Suprapubic skin (tissue), 4 donors: ENCODE measurements at regions not wholly inside any gene's neighbourhood (a gene's known extent, or its start where the extent isn't known, plus 50 kb on each side); places are given as distances from the start of the nearest gene placed in this dataset.
"Not testable (repeated sequence)": the region's sequence is repeated elsewhere in the genome, so short reads cannot be mapped to it uniquely, and the experiment has no call there.

ENCODE experiments used
- DNase-seq, 2 donors: peaks; one replicate each; pipeline ENCODE4 v3.0.0-alpha.2; 2019; ENCODE audit warnings: low spot score in 2 of 2
- H3K27ac ChIP-seq: fragments of 200-600 bp; sonication (generic); one replicate; pipeline ENCODE4 v1.5.1; 2019
- H3K27me3 ChIP-seq: fragments of 200-600 bp; sonication (generic); one replicate; pipeline ENCODE4 v1.5.1; 2019
- H3K36me3 ChIP-seq: fragments of 200-600 bp; sonication (generic); one replicate; pipeline ENCODE4 v1.5.1; 2019
- H3K4me1 ChIP-seq: fragments of 200-600 bp; sonication (generic); one replicate; pipeline ENCODE4 v1.5.1; 2019
- H3K4me3 ChIP-seq: fragments of 200-600 bp; sonication (generic); one replicate; pipeline ENCODE4 v1.5.1; 2019; ENCODE audit warnings: mild to moderate bottlenecking
- H3K9me3 ChIP-seq: fragments of 200-600 bp; sonication (generic); one replicate; pipeline ENCODE4 v1.5.1; 2019
- CTCF ChIP-seq, 2 donors: fragments of 200-600 bp in 1 of 2; fragments of 450-650 bp in 1 of 2; sonication (generic) in 1 of 2; IDR thresholded peaks; one replicate each; pipeline ENCODE4 v1.5.1; 2016 to 2019; ENCODE audit warnings: antibody characterized with exemption in 2 of 2, mild to moderate bottlenecking in 1 of 2, moderate library complexity in 1 of 2
- EP300 ChIP-seq: sonication (generic); formaldehyde crosslinking; IDR thresholded peaks from one replicate; pipeline ENCODE4 v1.6.1; 2017; ENCODE audit warnings: antibody characterized with exemption
- POLR2A ChIP-seq, 2 donors: fragments of 450-650 bp; IDR thresholded peaks; one replicate each; pipeline ENCODE4 v1.6.1; 2017; ENCODE audit warnings: antibody characterized with exemption in 2 of 2, mild to moderate bottlenecking in 2 of 2, moderate library complexity in 2 of 2
- POLR2AphosphoS5 ChIP-seq, 3 donors: sonication (generic); formaldehyde crosslinking; IDR thresholded peaks; one replicate each; pipeline ENCODE4 v1.6.1; 2017; ENCODE audit warnings: antibody characterized with exemption in 3 of 3
- WGBS: methylation state at CpG from one replicate; pipeline ENCODE4 v1.1.5; 2018; 5-methylcytosine and 5-hydroxymethylcytosine counted together

GRCh38 chr5:100646691-100647090 is 111.5 kb downstream of the FAM174A start:
- Histone ChIP-seq H3K4me1 (peaks cover 8% of the 10 kb centered on the region), H3K9me3 (no peaks in the 10 kb centered on the region), H3K36me3 (no peaks in the 10 kb centered on the region), H3K27me3 (no peaks in the 10 kb centered on the region), H3K27ac (no peak overlapping the region), H3K4me3 (no peak overlapping the region)
- TF ChIP-seq CTCF (IDR thresholded peaks at IDR 0.05) (no peak), EP300 (no peak), POLR2AphosphoS5 (IDR thresholded peaks at IDR 0.05) (no peak), POLR2A (IDR thresholded peaks at IDR 0.05) (no peak)
- DNase-seq = no peak
- WGBS = 83% methylated on average over 9 of the region's 9 CpGs

- Histone ChIP-seq H3K4me3 (no peak overlapping the region), H3K36me3 (no peaks in the 10 kb centered on the region), H3K27ac (no peak overlapping the region), H3K4me1 (peaks cover 8% of the 10 kb centered on the region), H3K9me3 (no peaks in the 10 kb centered on the region), H3K27me3 (no peaks in the 10 kb centered on the region)
- DNase-seq = peak in 1 of 2 donors; percentile 68
- no peak for TF ChIP-seq POLR2A (IDR thresholded peaks at IDR 0.05)
- TF ChIP-seq EP300 = no peak
- no peak for TF ChIP-seq POLR2AphosphoS5 (IDR thresholded peaks at IDR 0.05)
- TF ChIP-seq CTCF (IDR thresholded peaks at IDR 0.05) = no peak
- WGBS = 39% methylated on average over 10 of the region's 10 CpGs
Observed at GRCh38 chr5:100647461-100648230, 112.5 kb downstream of the FAM174A start.

- Histone ChIP-seq H3K27ac (no peak overlapping the region), H3K4me1 (no peaks in the 10 kb centered on the region), H3K4me3 (no peak overlapping the region), H3K36me3 (no peaks in the 10 kb centered on the region), H3K9me3 (no peaks in the 10 kb centered on the region), H3K27me3 (no peaks in the 10 kb centered on the region)
- no peak for TF ChIP-seq EP300
- no peak for TF ChIP-seq POLR2AphosphoS5 (IDR thresholded peaks at IDR 0.05)
- TF ChIP-seq POLR2A (IDR thresholded peaks at IDR 0.05) = no peak
- TF ChIP-seq CTCF (IDR thresholded peaks at IDR 0.05) = no peak
- DNase-seq = no peak
Observed at GRCh38 chr5:100654895-100655294, 119.7 kb downstream of the FAM174A start.

- WGBS = no CpG with 5 or more reads among the region's 28 CpGs
- H3K4me3 ChIP-seq, H3K9me3 ChIP-seq, DNase-seq, H3K4me1 ChIP-seq, H3K36me3 ChIP-seq, H3K27me3 ChIP-seq, H3K27ac ChIP-seq: not testable (repeated sequence)
Observed at GRCh38 chr5:100656771-100657170, 121.6 kb downstream of the FAM174A start.

GRCh38 chr5:100659080-100659795 is 124.1 kb downstream of the FAM174A start:
- Histone ChIP-seq H3K4me1 (no peaks in the 10 kb centered on the region), H3K36me3 (no peaks in the 10 kb centered on the region), H3K27ac (no peak overlapping the region), H3K9me3 (no peaks in the 10 kb centered on the region), H3K27me3 (no peaks in the 10 kb centered on the region), H3K4me3 (no peak overlapping the region)
- no peak for DNase-seq
- 93% methylated on average over 4 of the region's 4 CpGs for WGBS
- TF ChIP-seq POLR2A (IDR thresholded peaks at IDR 0.05) (no peak), POLR2AphosphoS5 (IDR thresholded peaks at IDR 0.05) (no peak), CTCF (IDR thresholded peaks at IDR 0.05) (no peak), EP300 (no peak)
